Mucosa of descending colon (tissue), 3 donors: ENCODE measurements at regions not wholly inside any gene's neighbourhood (a gene's known extent, or its start where the extent isn't known, plus 50 kb on each side); places are given as distances from the start of the nearest gene placed in this dataset.
A peak's percentile ranks its signal among the peaks of the same experiment; 100 is the strongest.

Source experiments
- ATAC-seq: fragments of 200-7000 bp; cut with Tn5 transposase; one replicate; pipeline ENCODE4 v1.9.1; 2020; ENCODE audit warnings: mild to moderate bottlenecking, moderate library complexity
- DNase-seq, 3 donors: peaks; one replicate each; pipeline ENCODE4 v3.0.0-alpha.2; 2020
- H3K36me3 ChIP-seq: fragments of 200-600 bp; one replicate; pipeline ENCODE4 v1.8.0; 2021; ENCODE audit warnings: low read depth, mild to moderate bottlenecking
- H3K4me1 ChIP-seq: fragments of 200-600 bp; one replicate; pipeline ENCODE4 v1.8.0; 2021; ENCODE audit warnings: low read depth, mild to moderate bottlenecking
- H3K4me3 ChIP-seq: fragments of 200-600 bp; one replicate; pipeline ENCODE4 v1.8.0; 2021; ENCODE audit warnings: mild to moderate bottlenecking
- H3K9me3 ChIP-seq: fragments of 200-600 bp; one replicate; pipeline ENCODE4 v1.8.0; 2021; ENCODE audit warnings: mild to moderate bottlenecking
- CTCF ChIP-seq: fragments of 200-600 bp; IDR thresholded peaks from one replicate; pipeline ENCODE4 v1.8.0; 2022; ENCODE audit warnings: antibody characterized with exemption, mild to moderate bottlenecking
- intact Hi-C, 2 donors: fragments of 100-400 bp; cut with DNase I in 1 of 2; cut with micrococcal nuclease in 1 of 2; formaldehyde crosslinking; loops; one replicate each; pipeline versions ENCODE4 v1.11.0 to v1.11.1; 2022; cut with DNase I, micrococcal nuclease
- donor health status: DM: no; HTN: no; CAD: no; lungs with moderate emphysema.
- donor health status: DM: no; HTN: no; CAD: no.
- donor health status: DM: no; HTN: yes; CAD: no.

- DNase-seq (no peak), ATAC-seq (no peak)
- no peak for TF ChIP-seq CTCF
- Histone ChIP-seq H3K4me1 (no peaks in the 10 kb centered on the region), H3K9me3 (no peaks in the 10 kb centered on the region), H3K4me3 (no peak overlapping the region), H3K36me3 (no peaks in the 10 kb centered on the region)
- intact Hi-C loops, result no loop called here
Measured at GRCh38 chr6:115847671-115848070, 213.0 kb downstream of the FRK start.

GRCh38 chr6:115843945-115844344 is 216.7 kb downstream of the FRK start:
- Histone ChIP-seq H3K9me3 (no peaks in the 10 kb centered on the region), H3K4me1 (no peaks in the 10 kb centered on the region), H3K36me3 (no peaks in the 10 kb centered on the region), H3K4me3 (no peak overlapping the region)
- no peak for TF ChIP-seq CTCF
- intact Hi-C loops, result no loop called here
- no peak for DNase-seq
- ATAC-seq, result no peak

GRCh38 chr6:115842338-115842737 is 218.4 kb downstream of the FRK start:
- intact Hi-C loops, result no loop called here
- H3K9me3 ChIP-seq, result no peaks in the 10 kb centered on the region
- H3K4me3 ChIP-seq, result no peak overlapping the region
- no peaks in the 10 kb centered on the region for H3K36me3 ChIP-seq
- ATAC-seq (no peak), DNase-seq (no peak)
- no peaks in the 10 kb centered on the region for H3K4me1 ChIP-seq
- no peak for TF ChIP-seq CTCF

GRCh38 chr6:115839583-115840181 is 221.0 kb downstream of the FRK start:
- H3K4me3 ChIP-seq, result no peak overlapping the region
- no peaks in the 10 kb centered on the region for H3K36me3 ChIP-seq
- intact Hi-C loops, result no loop called here
- DNase-seq, result no peak
- TF ChIP-seq CTCF, result no peak
- H3K4me1 ChIP-seq, result no peaks in the 10 kb centered on the region
- no peaks in the 10 kb centered on the region for H3K9me3 ChIP-seq
- no peak for ATAC-seq

- ATAC-seq (peak; percentile 53), DNase-seq (peak in 1 of 3 donors; percentile 28)
- no peaks in the 10 kb centered on the region for H3K9me3 ChIP-seq
- no peaks in the 10 kb centered on the region for H3K36me3 ChIP-seq
- no peak for TF ChIP-seq CTCF
- H3K4me3 ChIP-seq, result no peak overlapping the region
- intact Hi-C loops, result no loop called here
- H3K4me1 ChIP-seq, result no peaks in the 10 kb centered on the region
Measured at GRCh38 chr6:115838763-115839401, 221.8 kb downstream of the FRK start.
